VCaP (cell line): ENCODE measurements at regions not wholly inside any gene's neighbourhood (a gene's known extent, or its start where the extent isn't known, plus 50 kb on each side); places are given as distances from the start of the nearest gene placed in this dataset.

Experiments
- H3K27ac ChIP-seq: fragments of 450-650 bp; 2 replicates; pipeline ENCODE4 v1.5.1; 2017
- CTCF ChIP-seq: fragments of 450-650 bp; conservative IDR thresholded peaks from 2 replicates; pipeline ENCODE4 v1.5.1; 2017; ENCODE audit warnings: mild to moderate bottlenecking, moderate library complexity

DNA sequence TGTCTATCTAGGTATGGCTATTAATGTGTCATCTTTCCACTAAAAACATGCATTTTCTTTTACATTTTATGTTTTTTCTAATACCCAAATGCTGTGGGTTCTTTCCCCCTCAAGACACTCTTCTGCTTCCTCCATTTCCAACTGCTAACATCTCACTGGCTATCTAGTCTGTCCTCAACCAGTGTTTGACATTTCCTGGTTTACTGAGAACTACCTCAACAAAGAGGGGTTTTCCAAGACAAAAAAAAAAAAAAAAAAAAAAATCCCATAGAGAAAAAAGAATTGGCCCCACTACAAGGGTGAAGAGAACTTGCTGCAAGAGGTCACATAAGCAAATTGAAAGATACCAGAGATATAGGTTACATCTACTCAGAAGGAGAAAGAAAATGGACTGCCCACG, 359.7 kb downstream of the CRPPA start:
- peak overlapping the region; percentile 54 for H3K27ac ChIP-seq

GRCh38 chr7:16061011-16061410, 360.3 kb downstream of the CRPPA start:
- TF ChIP-seq CTCF, result no peak
- H3K27ac ChIP-seq, result peak overlapping the region; percentile 54; the same call in 1 of the 2 replicates

More for the DNA sequence above, 359.7 kb downstream of the CRPPA start:
- no peak for TF ChIP-seq CTCF

DNA sequence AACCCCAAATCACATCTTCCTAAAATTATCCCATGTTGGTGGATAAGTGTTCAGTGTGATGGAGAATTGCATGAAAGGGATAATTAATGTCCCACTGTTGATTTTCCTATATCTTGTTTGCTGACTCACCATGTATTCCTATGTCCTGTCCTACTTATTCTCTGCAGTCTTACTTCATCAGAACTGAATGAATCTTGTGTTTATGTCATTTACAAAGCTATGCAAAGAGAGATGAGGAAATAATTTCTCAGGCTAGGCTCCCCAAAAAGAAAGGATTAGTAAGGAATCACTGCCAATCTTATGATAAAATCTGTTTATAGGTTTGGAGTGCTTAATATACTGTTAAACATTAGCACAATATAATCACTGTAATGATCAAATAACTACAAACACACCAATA, 360.8 kb downstream of the CRPPA start:
- TF ChIP-seq CTCF, result no peak
- peak overlapping the region; percentile 54; the same call in 1 of the 2 replicates for H3K27ac ChIP-seq

- H3K27ac ChIP-seq, result no peak overlapping the region
- no peak for TF ChIP-seq CTCF
Measured at GRCh38 chr7:16055263-16055976, 365.9 kb downstream of the CRPPA start.

GRCh38 chr7:16051561-16052255, 365.2 kb upstream of the MEOX2 start:
- no peak overlapping the region for H3K27ac ChIP-seq
- no peak for TF ChIP-seq CTCF

- TF ChIP-seq CTCF, result no peak
- H3K27ac ChIP-seq, result no peak overlapping the region
Measured at GRCh38 chr7:16046041-16046440, 359.6 kb upstream of the MEOX2 start.

DNA sequence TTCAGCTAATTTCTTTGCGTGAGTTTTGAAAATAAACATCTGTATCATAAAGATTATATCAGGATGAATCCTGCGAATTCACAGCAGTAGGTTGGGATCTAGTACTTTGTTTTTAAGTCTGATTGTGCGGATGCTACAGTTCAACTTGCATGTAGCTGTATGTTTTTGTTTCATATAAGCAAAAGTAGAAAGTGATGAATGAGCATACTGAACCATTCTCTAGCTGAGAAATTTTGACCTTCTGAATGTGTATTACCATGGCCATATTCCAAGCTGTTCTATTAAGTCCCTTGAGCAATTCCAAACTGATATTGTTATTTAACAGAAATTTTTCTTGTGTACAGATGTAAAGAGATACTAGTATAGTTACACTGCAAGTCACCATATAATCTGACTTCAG, 358.8 kb upstream of the MEOX2 start:
- no peak for TF ChIP-seq CTCF
- no peak overlapping the region for H3K27ac ChIP-seq
